Mononuclear cell (primary cell): ENCODE measurements at regions not wholly inside any gene's neighbourhood (a gene's known extent, or its start where the extent isn't known, plus 50 kb on each side); places are given as distances from the start of the nearest gene placed in this dataset.

Experiments
- H3K27me3 ChIP-seq: 2 replicates; pipeline ENCODE4 v1.6.0; 2011; ENCODE audit warnings: low read length, control low read depth; ENCODE audit not compliant: insufficient read depth
- H3K4me1 ChIP-seq: 2 replicates; pipeline ENCODE4 v1.5.1; 2011; ENCODE audit warnings: mild to moderate bottlenecking, low read length, control low read depth; ENCODE audit not compliant: insufficient read depth
- H3K4me3 ChIP-seq: 2 replicates; pipeline ENCODE4 v1.5.1; 2011; ENCODE audit warnings: mild to moderate bottlenecking, low read length, moderate library complexity
- H3K9me3 ChIP-seq: 2 replicates; pipeline ENCODE4 v1.5.1; 2011; ENCODE audit warnings: low read depth, mild to moderate bottlenecking, control low read depth, low read length

- no peak overlapping the region for H3K4me3 ChIP-seq
- peaks cover 71% of the 10 kb centered on the region for H3K27me3 ChIP-seq
- H3K4me1 ChIP-seq, result peaks cover 13% of the 10 kb centered on the region
- no peaks in the 10 kb centered on the region for H3K9me3 ChIP-seq
Measured at GRCh38 chr4:41883988-41884734, 51.1 kb upstream of the TMEM33 start.

- Histone ChIP-seq H3K9me3 (no peaks in the 10 kb centered on the region), H3K4me1 (peaks cover 13% of the 10 kb centered on the region), H3K27me3 (peaks cover 83% of the 10 kb centered on the region), H3K4me3 (no peak overlapping the region)
Measured at GRCh38 chr4:41882625-41883347, 52.4 kb upstream of the TMEM33 start.

- H3K4me3 ChIP-seq, result no peak overlapping the region
- H3K4me1 ChIP-seq, result peaks cover 13% of the 10 kb centered on the region
- no peaks in the 10 kb centered on the region for H3K9me3 ChIP-seq
- peaks cover 85% of the 10 kb centered on the region for H3K27me3 ChIP-seq
Measured at GRCh38 chr4:41881981-41882624, 53.1 kb upstream of the TMEM33 start.

GRCh38 chr4:41880840-41881831, 54.1 kb upstream of the TMEM33 start:
- H3K4me3 ChIP-seq, result no peak overlapping the region
- H3K27me3 ChIP-seq, result peaks cover 91% of the 10 kb centered on the region
- peaks cover 13% of the 10 kb centered on the region for H3K4me1 ChIP-seq
- H3K9me3 ChIP-seq, result no peaks in the 10 kb centered on the region

- peaks cover 13% of the 10 kb centered on the region for H3K4me1 ChIP-seq
- H3K27me3 ChIP-seq, result peaks cover 95% of the 10 kb centered on the region
- no peaks in the 10 kb centered on the region for H3K9me3 ChIP-seq
- no peak overlapping the region for H3K4me3 ChIP-seq
Measured at GRCh38 chr4:41880022-41880837, 55.0 kb upstream of the TMEM33 start.

GRCh38 chr4:41879552-41879951, 55.7 kb upstream of the TMEM33 start:
- no peak overlapping the region for H3K4me3 ChIP-seq
- H3K27me3 ChIP-seq, result peaks cover 95% of the 10 kb centered on the region
- H3K4me1 ChIP-seq, result peaks cover 13% of the 10 kb centered on the region
- H3K9me3 ChIP-seq, result no peaks in the 10 kb centered on the region

- peaks cover 96% of the 10 kb centered on the region for H3K27me3 ChIP-seq
- H3K9me3 ChIP-seq, result no peaks in the 10 kb centered on the region
- no peak overlapping the region for H3K4me3 ChIP-seq
- H3K4me1 ChIP-seq, result peaks cover 13% of the 10 kb centered on the region
Measured at GRCh38 chr4:41878991-41879491, 56.2 kb upstream of the TMEM33 start.

- Histone ChIP-seq H3K9me3 (no peaks in the 10 kb centered on the region), H3K4me3 (no peak overlapping the region), H3K4me1 (peaks cover 13% of the 10 kb centered on the region), H3K27me3 (peaks cover 96% of the 10 kb centered on the region)
Measured at GRCh38 chr4:41878170-41878969, 56.9 kb upstream of the TMEM33 start.

GRCh38 chr4:41877020-41877796, 58.0 kb upstream of the TMEM33 start:
- Histone ChIP-seq H3K4me3 (no peak overlapping the region), H3K27me3 (peaks cover 98% of the 10 kb centered on the region), H3K4me1 (peaks cover 10% of the 10 kb centered on the region), H3K9me3 (no peaks in the 10 kb centered on the region)

GRCh38 chr4:41874873-41875272, 60.4 kb upstream of the TMEM33 start:
- Histone ChIP-seq H3K4me1 (no peaks in the 10 kb centered on the region), H3K4me3 (no peak overlapping the region), H3K9me3 (no peaks in the 10 kb centered on the region), H3K27me3 (peaks cover 100% of the 10 kb centered on the region)

- Histone ChIP-seq H3K4me3 (no peak overlapping the region), H3K27me3 (peaks cover 99% of the 10 kb centered on the region), H3K4me1 (no peaks in the 10 kb centered on the region), H3K9me3 (no peaks in the 10 kb centered on the region)
Measured at GRCh38 chr4:41874398-41874797, 60.8 kb upstream of the TMEM33 start.

GRCh38 chr4:41873380-41874295, 61.6 kb upstream of the TMEM33 start:
- Histone ChIP-seq H3K9me3 (no peaks in the 10 kb centered on the region), H3K4me1 (no peaks in the 10 kb centered on the region), H3K4me3 (no peak overlapping the region), H3K27me3 (peaks cover 98% of the 10 kb centered on the region)
